GM21576 (cell line): ENCODE measurements at regions not wholly inside any gene's neighbourhood (a gene's known extent, or its start where the extent isn't known, plus 50 kb on each side); places are given as distances from the start of the nearest gene placed in this dataset.
"Not testable (repeated sequence)": the region's sequence is repeated elsewhere in the genome, so short reads cannot be mapped to it uniquely, and the experiment has no call there.

Experiments
- ATAC-seq: cut with Tn5 transposase; IDR thresholded peaks from one replicate; pipeline ENCODE4 v1.9.1; 2021; ENCODE audit warnings: mild to moderate bottlenecking, moderate library complexity; ENCODE audit not compliant: unreplicated experiment

DNA sequence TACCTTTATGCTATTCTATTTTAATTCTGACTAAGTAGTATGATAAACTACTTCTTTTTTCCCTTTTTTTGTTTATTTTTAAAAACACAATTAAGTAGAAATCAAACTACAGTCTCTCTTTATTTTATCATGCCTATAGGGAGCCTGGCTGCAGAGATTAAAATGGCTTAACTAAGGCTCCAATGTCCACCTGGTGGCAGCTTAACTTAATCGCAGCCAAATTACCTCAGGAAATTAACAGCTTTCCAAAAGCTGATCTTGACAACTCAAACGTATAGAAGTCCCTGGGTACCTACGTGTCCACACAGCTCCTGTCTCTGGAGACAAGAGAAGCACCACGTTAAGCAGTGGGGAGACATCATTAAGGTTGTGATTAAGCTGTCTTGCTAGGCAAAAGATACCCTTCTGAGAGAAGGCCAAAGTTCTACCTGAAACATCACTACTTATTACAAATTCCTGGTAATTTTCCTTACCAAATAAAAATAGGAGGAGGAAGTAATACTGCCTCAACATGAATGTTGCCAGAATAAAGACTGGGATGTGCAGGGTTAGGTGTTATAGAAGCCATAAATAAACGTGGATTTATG lies 63.2 kb upstream of the SNX19 start:
- no peak for ATAC-seq

DNA sequence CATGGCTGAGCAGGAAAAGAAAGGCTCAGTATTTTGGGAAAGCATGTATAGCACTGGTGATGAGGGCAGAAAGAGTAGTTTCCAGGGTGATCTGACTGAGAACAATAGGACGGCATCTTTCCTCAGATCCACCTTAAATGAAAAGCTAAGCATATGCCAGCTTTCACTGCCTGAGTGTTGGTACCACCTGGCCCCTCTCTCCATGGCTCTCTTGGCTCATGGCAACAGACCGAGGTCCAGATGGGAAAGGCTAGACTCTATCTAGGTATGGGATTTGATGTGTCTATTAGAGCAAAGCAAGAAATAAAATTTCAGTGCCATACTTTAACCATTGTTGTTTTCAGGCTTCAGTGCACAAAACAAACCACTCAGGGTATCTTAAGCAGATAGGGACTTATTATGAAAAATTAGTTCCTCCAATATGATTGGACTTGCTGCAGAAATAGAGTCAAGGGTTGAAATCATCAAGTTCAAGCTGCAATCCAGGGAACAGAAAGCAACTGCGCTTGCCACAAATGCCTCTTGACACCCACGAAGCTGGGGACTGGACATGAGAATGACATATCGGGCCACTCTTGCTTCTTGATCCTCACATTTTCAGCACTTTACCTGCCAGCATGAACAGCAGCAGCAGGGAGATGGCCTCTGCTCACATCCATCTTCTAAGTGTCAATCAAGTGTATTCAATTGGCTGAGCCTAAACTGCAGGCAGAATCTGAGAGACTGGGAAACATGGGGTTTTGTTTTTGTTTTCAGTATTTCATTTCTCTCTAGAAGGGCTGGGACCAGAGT lies 64.0 kb upstream of the SNX19 start:
- ATAC-seq: no peak

DNA sequence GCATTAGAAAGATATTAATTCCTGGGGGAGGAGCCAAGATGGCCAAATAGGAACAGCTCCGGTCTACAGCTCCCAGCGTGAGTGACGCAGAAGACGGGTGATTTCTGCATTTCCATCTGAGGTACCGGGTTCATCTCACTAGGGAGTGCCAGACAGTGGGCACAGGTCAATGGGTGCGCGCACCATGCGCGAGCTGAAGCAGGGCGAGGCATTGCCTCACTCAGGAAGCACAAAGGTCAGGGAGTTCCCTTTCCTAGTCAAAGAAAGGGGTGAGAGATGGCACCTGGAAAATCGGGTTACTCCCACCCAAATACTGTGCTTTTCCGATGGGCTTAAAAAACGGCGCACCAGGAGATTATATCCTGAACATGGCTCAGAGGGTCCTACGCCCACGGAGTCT lies 68.0 kb upstream of the SNX19 start:
- ATAC-seq: not testable (repeated sequence)

DNA sequence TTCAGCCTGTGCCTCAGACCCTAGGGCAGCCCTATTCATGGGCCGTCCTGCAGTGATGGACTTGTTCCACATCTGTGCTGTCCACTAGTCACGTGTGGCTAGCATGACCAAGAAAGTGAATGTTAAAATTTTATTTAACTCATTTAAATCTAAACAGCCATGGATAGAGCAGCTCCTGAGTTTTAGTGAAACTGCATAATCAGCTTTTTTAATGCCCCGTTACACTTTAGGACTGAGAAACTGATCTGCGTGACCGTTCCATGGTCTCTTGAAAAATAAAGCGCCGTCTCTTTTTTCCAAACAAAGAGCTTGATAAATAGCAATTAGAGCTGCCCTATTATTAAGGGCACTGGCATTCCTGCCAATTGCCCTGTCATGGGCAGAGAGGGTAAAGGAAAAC lies 76.5 kb upstream of the SNX19 start:
- ATAC-seq: no peak

DNA sequence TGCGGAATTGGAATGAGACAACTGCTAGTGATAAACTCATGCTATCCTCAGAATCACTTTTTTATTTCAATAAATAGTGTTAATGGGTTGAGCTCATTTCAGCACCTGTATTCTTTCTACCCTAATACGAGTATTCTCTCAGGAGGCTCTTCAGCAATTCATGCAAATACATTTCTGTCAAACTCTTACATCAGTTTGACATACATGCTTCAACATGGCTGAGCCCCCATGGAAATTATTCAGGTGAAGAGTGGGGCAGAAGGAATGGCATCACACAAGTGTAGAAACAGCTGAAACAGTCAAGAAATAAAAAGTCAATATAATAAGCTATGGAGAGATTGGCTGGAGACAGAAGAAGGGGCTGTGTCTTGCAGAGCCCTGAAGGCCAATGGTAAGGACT lies 77.8 kb upstream of the SNX19 start:
- ATAC-seq: no peak

DNA sequence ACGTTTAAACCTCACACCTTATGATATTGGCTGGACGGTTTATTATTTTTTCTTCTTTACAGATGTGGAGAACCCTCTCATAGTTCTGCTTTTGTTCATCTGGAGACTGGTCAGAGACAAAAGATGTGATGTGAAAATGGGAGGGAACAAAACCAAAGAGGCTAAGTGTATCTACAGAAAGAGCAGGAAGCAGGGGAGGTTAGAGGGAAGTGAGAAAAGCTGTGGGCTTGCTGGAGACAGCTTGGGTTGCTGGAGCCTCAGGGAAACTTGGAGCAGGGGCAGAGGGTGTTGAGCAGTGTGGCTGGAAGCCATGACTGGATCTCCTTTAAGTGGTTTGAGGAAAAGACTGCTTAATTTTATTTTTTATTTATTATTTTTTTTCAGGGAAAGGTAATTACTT lies 79.0 kb upstream of the SNX19 start:
- ATAC-seq: no peak

DNA sequence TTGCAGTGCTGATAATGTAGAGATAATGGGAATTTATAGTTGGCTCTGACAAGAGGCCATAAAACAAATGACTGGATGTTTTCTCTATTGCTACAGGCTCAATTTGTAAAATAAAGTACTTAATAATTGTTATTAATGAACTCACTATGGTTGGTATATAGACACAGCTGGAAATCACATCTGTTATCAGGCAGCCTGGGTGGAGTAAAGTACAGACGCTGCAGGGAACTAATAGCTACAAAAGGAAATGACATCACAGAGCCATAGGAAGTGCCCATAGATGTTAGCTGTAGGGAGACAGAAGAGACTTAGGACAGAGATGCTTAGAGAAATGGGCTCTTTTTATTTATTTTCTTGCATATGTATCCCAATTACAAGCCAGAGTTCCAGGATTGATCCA lies 81.0 kb upstream of the SNX19 start:
- ATAC-seq: no peak

DNA sequence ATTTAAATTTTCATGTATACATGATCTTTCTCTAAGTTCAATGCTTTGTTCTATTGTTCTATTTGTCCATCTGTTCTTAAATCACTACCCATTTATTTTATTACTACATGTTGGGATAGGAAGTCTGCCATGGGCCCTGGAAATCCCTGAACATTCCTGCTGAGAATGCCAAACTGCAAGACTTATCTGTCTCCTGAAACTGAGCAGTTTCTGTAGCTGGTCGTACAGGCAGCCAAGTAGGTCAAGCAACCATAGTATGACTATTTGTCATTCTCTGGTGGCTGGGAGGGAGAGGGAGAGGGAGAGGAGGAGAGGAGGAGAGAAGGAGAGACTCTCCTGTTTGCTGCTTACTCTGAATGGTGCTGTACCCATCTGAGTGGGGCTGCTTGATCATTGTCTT lies 82.8 kb upstream of the SNX19 start:
- no peak for ATAC-seq

DNA sequence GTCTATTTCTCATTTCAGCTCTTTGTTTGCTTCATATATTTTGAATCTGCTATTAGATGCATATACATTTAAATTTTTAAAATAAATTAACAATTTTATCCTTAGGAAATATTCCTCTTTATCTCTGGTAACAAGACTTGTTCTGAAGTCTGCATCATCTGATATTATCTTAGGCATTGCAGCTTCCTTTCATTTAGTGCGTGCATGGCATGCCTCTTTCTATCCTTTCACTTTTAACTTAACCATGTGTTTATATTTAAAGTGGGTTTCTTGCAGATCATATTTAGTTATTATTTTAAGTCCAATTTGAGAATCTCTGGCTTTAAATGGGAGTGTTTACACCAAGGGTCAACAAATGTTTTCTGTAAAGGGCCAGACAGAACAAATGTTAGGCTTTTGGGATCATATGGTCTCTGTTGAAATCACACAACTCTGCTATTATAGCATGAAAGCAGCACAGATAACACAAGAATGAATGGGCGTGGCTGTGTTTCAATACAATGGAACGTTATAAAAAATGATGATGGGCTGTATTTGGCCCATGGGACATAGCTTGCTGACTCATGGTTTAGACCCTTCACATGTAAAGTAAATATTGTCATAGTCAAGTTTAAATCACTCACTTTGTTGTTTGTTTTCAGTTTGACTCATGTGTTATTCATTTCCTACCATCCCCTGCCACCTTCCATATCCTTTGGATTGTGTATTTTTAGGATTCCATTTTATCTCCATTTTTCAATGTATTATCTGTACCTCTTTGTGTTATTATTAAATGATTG lies 83.9 kb upstream of the SNX19 start:
- no peak for ATAC-seq

DNA sequence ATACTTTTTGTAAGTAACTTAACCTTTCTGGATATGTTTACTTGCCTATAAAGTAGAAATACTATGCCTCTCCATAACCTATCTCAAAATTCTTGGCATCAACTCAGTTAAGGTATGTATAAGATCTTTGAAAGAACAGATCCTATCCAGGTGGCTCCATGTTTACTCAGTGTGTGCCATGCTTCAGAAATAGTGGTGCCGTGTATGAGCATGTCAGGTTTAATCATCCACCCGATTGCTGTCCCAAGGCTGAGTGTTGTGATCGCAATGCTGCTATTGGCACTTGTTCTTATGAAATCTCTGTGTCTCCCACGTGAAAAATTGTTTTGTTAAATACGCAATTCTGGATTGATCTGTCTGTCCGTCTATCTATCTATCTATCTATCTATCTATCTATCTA lies 85.9 kb upstream of the SNX19 start:
- no peak for ATAC-seq

DNA sequence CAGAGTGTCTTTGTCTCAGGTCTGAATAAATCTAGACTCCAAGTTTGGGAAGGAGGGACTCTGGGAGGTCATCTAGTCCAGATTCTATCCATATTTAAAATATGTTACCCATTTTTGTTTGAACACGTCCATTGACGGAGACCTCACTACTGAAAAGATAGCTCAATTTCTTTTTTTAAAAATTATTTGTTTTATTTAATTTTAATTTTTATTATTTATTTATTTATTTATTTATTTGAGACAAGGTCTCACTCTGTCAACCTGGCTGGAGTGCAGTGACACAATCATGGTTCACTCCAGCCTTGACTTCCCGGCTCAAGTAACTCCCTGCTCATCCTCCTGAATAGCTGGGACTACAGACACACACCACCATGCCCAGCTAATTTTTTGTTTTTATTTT lies 89.5 kb upstream of the SNX19 start:
- no peak for ATAC-seq

DNA sequence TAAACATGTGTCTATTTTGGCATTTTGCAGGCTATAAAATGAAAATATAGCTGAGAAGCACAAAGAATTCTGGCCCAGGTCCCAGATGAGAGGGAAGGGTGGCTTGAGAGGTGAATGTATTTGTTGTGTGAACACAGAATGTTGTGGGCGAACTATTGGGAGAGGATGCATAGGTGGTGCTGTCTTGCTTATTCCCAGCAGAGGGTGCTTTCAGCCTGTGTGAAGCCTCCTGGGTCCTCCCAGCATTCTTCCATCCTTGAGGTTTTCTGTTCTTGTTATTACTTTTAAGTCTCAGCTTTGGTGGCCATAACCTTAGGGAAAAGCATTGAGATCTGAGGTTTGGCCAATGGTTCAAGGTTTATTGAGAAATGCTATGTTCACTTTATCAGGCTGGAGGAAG lies 108.7 kb upstream of the SNX19 start:
- no peak for ATAC-seq

DNA sequence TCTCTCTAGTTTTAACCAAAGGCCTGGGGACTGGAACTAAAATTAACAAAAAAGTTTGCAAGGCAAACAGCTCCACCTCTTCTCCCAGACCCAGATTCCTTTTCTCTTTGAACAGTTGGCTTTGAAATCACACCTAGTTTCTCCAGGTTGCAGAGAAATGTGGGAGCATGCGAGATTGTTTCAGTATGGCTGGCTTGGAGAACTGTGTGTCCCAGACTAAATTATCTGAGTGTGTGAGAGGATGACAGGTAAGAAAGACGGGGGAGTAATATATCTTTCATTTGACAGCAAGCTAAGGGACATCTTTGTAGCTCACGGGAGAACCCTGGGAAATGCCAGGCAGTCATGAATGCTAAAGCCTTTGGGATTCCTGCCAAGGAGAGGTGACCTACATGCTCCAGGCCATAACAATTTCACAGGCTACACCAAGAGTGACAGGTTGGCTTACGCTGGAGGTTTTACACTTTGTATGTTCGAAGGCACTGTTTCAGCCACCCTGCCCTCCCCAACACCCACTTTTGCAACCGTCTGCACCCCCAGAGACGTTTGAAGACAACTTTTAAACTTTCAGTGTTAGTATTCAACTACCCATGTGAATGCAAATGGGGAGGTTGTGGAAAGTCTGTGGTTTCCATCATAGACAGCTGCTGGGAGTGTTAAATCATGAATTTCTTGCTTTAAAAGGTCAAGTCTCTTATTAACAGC lies 109.3 kb upstream of the SNX19 start:
- peak; percentile 76 for ATAC-seq

DNA sequence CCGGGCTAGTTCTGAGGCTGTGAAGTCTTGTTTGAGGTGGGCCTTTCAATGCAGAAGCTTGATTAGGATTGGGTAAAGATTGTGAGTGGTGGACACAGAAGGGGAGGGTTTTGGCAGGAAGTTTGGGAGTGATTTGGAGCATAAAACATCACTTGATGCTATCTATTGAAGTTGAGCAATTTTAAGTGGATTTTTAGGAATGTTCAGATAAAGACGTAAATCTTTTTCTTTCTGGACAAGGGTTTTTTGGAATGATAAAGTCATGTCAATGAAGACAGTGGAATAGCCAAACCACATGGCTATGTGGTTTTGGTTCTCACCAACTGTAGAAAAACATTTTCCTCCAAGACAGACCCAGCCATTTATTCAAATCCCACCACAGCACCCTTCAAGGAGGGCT lies 111.2 kb upstream of the SNX19 start:
- ATAC-seq: no peak

DNA sequence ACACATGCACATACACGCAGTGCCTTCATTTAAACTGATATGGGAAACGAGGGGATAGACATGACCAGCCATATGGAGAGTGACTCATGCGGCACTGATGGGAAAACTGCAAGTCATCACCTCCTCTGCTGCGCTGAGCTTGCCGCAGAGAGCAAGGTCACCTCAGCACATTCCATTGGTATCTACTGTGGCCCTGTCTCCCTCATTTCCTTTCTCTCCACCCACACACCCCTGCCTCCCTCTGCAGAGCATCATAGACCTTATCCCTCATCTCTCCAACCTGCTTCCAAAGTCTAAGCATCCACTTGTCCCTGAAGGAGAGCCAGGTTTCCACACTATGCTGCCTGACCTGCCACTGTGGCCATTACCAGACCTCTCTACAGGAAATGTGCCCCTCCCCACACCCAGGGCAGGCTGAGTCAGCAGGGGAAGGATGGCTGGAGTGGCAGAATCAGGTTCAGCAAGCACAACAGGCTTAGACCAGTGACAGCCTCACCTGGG lies 116.9 kb upstream of the SNX19 start:
- no peak for ATAC-seq

DNA sequence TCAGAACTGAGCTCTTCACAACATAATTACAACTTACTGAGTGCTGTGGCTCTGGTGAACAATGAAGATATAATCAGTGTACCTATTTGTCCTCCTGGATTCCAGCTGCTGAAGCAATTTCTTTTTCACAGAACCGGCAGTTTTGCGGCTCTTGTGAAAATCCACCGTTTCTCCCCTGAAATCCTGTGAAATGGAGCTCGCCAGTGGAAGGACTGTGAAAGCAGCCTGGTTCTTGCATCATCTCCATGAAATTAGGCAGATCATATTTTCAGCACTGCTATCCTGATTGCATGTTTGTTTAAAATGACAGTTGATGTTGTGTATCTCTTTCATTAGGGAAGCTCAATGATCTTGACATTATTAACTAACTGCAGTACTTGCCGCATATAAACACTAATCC lies 120.2 kb upstream of the SNX19 start:
- no peak for ATAC-seq

DNA sequence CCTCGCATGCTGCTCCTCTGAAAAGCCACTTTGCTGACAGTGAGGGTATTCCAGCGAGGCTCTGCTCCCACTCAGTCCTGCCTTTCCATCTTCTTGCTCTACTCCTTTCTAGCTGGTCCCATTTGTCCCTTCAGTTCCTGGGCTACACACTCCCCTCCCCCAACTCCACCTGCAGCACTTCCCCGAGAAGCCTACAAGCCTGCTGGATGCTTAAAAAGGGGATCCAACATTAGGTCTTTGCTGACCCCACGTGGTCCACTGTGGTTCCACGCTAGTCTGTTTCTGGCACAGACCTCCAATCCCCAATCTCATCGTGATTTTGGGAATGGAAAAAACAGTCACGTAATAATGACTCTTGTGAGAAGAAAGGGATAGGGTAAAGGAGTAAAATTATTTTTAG lies 121.6 kb upstream of the SNX19 start:
- ATAC-seq: no peak

DNA sequence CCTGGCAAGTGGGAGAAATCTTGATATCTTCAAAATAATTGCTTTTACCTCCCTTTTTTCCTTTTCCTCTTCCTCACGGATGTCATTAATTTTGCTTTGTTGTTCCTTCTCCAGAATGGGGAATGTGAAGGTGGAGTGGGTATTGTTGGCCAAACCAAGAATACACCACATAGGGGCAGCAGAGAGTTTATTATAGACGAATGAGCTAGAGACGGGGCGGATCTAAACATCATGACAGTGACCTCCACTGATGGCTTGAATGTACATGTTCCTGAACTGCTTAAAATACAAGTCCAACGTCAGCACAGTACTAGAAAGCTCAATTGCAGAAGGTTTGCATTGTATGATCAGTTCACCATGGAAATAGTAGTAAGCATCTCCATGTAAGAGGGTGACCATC lies 122.3 kb upstream of the SNX19 start:
- ATAC-seq: no peak

DNA sequence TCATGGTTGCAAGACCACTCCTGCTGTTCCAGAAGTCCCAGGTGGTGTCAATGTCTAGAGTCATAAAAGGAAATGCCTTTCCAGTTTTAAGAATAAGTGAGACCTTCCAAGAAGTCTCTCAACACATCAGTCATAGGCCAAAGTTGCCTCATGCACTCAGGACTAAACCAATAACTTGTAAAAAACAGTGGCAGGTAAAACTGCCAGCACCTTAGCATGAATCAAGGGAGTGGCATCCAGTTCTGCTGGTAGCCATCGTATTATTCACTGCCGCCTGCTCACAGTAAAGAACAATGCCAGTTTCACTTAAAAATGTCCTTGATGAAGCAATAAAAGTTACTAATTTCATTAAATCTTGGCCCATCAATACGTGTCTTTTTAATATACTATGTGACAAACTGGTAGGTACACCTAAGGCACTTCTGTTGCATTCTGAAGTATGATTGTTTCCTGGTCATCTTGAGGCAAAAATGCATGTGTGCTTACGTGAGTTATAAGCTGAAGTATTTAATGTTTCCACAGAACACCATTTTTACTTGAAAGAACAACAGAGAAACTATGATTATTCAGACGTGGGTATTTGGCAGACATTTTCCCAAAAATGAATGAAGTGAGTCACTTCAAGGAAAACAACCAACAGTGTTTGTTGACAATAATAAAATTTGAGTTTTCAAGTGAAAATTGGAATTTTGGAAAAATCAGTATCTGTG lies 125.2 kb upstream of the SNX19 start:
- no peak for ATAC-seq

DNA sequence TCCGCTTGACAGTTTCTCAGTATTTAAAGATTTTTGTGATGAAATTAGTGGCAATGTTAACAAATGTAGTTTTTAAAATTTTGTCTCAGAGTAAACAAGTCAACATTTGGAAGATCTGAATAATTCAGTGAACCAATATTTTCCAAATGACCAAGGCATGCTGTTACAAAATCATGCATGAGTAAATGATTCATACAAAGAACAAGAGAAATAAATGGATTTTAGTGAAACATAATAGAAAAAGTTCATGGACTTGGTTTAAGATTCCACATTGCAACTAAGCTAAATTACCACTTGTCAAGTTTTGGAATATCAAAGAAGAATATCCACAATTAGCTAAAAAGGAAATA lies 125.7 kb upstream of the SNX19 start:
- no peak for ATAC-seq

DNA sequence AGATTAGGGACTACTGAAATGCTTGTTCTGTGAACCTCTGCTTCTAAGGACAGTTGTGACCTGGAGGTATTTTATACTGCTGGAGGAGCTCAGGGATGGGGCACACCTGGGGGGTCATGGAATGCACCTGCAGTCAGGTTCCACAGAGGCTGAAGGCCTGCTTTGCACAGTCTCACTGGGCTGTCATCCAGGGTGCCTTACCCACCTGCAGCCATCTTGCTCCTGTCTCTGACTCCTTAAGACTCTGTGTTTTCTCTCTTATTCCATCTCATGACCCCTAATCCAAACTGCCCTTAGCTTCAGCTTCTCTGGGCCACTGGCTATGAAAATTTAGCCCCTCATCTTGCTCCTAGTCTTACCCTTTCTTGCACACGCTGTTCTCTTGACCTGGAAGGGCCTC lies 127.0 kb upstream of the SNX19 start:
- ATAC-seq: no peak
